RWPE1 (cell line): ENCODE measurements at regions not wholly inside any gene's neighbourhood (a gene's known extent, or its start where the extent isn't known, plus 50 kb on each side); places are given as distances from the start of the nearest gene placed in this dataset.
"Not testable (repeated sequence)": the region's sequence is repeated elsewhere in the genome, so short reads cannot be mapped to it uniquely, and the experiment has no call there.

Experiments used
- CTCF ChIA-PET: fragments of 350-600 bp; sonication (Branson Sonifier 250); formaldehyde crosslinking; extraction: SDS; loops from one replicate; lab custom pipeline; 2021; lab: Yijun Ruan, JAX
- POLR2A ChIA-PET: fragments of 400-600 bp; formaldehyde crosslinking; extraction: SDS; loops from one replicate; lab custom pipeline; 2020; ENCODE audit warnings: antibody characterized with exemption; ENCODE audit not compliant: low non-redundant PET; lab: Yijun Ruan, JAX
- DNase-seq: peaks from one replicate; pipeline ENCODE4 v3.0.0; 2012; ENCODE audit warnings: low spot score
- H3K27ac ChIP-seq: fragments of 450-650 bp; 2 replicates; pipeline ENCODE4 v1.5.1; 2017
- TF ChIP-seq, protein P1 (sequence below): fragments of 450-650 bp; conservative IDR thresholded peaks from 2 replicates; pipeline ENCODE4 v1.5.1; 2017; ENCODE audit warnings: low read depth, mild to moderate bottlenecking

DNA sequence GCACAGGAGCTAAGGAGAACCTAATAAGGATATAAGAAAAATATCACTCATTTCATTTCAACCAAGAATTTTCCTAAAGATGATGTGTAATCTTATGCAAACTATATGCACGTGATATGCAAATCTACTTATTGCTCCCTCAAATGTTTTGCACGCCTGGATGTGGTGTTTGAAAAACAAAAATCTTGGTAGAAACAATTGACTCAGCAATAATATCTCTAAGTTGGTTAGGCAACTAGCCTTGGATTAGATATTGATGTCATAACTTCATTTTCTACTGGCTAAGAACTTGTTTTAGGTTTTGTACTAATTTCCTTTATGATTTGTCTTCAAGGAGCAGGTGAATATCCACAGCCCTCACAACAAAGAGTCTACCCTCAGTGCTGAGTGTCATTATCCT, 164.6 kb downstream of the TM2D1 start:
- POLR2A ChIA-PET: no interaction called here
- CTCF ChIA-PET: no interaction called here
- no peak for DNase-seq
- no peak overlapping the region for H3K27ac ChIP-seq
- TF ChIP-seq, protein P1, sequence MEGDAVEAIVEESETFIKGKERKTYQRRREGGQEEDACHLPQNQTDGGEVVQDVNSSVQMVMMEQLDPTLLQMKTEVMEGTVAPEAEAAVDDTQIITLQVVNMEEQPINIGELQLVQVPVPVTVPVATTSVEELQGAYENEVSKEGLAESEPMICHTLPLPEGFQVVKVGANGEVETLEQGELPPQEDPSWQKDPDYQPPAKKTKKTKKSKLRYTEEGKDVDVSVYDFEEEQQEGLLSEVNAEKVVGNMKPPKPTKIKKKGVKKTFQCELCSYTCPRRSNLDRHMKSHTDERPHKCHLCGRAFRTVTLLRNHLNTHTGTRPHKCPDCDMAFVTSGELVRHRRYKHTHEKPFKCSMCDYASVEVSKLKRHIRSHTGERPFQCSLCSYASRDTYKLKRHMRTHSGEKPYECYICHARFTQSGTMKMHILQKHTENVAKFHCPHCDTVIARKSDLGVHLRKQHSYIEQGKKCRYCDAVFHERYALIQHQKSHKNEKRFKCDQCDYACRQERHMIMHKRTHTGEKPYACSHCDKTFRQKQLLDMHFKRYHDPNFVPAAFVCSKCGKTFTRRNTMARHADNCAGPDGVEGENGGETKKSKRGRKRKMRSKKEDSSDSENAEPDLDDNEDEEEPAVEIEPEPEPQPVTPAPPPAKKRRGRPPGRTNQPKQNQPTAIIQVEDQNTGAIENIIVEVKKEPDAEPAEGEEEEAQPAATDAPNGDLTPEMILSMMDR: no peak

DNA sequence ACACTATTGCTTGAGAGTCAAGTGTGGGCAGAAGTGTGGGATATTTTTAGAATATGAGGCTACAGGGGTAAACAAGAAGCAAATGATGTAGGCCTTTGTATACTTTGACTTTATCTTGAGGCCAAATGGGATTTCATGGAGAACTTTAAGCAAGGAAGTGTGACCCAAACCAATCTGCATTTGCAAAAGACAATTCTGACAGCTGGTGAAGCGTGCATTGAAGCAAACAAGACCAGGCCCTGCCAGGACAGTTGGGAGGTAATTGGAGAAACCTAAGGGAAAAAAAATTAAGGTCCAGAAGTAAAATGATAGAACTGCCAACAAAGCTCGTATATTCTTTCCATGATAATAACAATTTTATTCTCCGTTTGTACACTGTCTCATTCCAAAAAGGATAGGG, 168.3 kb downstream of the TM2D1 start:
- TF ChIP-seq, protein P1: no peak
- ChIA-PET POLR2A (no interaction called here), CTCF (no interaction called here)
- no peak for DNase-seq
- no peak overlapping the region for H3K27ac ChIP-seq

DNA sequence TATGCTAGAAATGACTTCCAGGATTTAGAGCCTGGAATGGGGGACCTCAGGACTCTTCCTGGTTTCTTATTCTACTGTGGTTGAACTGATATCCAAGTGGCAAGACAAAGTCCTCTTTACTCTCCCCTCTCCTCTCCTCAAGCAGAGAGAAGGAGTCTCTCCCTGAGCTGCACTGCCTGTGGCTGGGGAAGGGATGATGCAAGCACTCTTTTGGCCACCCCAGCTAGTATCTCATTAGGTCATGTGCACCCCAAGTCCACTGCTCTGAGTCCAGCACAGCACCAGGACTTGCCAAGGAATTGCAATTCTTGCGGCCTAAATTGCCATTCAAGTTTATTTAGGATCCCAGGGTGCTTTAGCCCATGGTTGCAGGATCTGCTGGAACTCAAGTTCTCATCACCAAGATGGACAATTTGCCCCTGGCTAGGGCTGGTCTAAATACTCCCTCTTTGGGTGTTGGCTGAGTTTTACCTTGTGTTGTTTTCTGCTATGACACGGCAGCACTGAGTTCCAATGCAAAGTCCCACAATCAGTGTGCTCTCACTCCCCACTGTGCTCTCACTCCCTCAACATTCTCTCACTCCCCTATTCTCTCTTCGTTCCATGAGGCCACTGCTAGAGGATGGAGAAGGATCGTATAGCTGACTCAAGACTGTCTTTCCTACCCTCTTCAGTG, 172.2 kb downstream of the TM2D1 start:
- no peak overlapping the region for H3K27ac ChIP-seq
- CTCF ChIA-PET: no interaction called here
- no peak for DNase-seq
- POLR2A ChIA-PET: no interaction called here
- TF ChIP-seq, protein P1: no peak

DNA sequence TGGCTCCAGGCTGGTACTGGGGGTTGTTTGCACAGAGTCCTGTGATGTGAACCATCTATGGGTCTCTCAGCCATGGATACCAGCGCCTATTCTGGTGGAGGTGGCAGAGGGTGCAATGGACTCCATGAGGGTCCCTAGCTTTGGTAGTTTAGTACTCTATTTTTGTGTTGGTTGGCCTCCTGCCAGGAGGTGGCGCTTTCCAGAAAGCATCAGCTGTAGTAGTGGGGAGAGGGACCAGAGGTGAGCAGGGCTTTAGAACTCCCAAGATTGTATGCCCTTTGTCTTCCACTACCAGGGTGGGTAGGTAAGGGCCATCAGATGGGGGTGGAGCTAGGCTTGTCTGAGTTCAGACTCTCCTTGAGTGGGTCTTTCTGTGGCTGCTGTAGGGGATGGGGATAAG, 177.6 kb downstream of the TM2D1 start:
- CTCF ChIA-PET: interaction anchor here (0.6 kb wide), 2 partner anchors 83 to 564 kb away, joined by 3 read pairs; no protein-coding TSS in a partner anchor
- DNase-seq, H3K27ac ChIP-seq, POLR2A ChIA-PET: not testable (repeated sequence)

DNA sequence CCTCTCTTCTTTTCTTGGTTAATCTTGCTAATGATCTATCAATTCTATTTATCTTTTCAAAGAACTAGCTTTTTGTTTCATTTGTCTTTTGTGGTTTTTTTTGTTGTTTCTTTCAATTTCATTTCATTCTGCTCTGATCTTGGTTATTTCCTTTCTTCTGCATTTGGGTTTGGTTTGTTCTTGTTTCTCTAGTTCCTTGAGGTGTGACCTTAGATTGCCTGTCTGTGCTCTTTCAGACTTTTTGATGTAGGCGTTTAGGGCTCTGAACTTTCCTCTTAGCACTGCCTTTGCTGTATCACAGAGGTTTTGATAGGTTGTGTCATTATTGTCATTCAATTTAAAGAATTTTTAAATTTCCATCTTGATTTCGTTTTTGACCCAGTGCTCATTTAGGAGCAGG, 180.1 kb downstream of the TM2D1 start:
- CTCF ChIA-PET, POLR2A ChIA-PET: not testable (repeated sequence)

DNA sequence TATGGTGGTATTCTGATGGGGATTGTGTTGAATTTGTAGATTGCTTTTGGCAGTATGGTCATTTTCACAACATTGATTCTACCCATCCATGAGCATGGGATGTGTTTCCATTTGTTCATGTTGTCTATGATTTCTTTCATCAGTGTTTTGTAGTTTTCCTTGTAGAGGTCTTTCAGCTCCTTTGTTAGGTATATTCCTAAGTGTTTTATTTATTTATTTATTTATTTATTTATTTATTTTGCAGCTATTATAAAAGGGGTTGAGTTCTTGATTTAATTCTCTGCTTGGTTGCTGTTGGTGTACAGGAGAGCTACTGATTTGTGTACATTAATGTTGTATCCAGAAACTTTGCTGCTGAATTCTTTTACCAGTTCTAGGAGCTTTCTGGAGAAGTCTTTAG, 181.4 kb downstream of the TM2D1 start:
- DNase-seq, CTCF ChIA-PET, H3K27ac ChIP-seq, POLR2A ChIA-PET: not testable (repeated sequence)

More for the DNA sequence above, 180.1 kb downstream of the TM2D1 start:
- not testable (repeated sequence) for DNase-seq, H3K27ac ChIP-seq

DNA sequence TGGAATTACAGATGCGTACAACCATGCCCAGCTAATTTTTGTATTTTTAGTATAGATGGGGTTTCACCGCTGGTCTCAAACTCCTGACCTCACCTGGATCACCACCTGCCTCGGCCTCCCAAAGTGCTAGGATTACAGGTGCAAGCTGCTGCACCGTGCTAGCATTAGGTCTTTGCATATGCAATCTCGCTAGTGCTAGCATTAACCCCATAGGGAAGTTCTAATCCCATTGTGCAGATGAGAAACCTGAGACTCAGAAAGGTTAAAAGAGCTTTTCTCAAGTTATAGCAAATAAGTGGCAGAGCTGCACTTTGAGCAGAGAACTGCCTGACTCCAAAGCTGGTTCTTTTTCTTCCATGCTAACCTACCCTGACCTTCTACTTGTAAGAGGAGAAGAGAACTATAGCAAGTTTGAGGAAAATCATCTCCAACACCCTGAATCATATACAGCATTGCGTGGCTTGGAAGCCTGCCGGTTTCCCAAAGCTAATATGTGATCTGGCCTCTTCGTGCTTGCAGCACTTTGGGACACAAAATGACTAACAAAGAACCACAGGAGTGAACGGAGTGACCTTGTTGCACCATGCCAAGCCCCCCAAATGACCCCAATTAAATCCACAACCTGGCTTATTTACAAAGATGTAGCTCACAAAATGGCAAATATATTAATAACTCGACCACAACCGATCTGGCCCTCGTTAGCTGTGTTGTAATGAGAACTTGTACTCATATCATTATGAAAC, 185.1 kb downstream of the TM2D1 start:
- CTCF ChIA-PET: interaction anchor here (0.7 kb wide), 1 partner anchor 270 kb away, joined by 7 read pairs; no protein-coding TSS in a partner anchor
- POLR2A ChIA-PET: no interaction called here
- DNase-seq: no peak
- TF ChIP-seq, protein P1: no peak
- H3K27ac ChIP-seq: no peak overlapping the region

DNA sequence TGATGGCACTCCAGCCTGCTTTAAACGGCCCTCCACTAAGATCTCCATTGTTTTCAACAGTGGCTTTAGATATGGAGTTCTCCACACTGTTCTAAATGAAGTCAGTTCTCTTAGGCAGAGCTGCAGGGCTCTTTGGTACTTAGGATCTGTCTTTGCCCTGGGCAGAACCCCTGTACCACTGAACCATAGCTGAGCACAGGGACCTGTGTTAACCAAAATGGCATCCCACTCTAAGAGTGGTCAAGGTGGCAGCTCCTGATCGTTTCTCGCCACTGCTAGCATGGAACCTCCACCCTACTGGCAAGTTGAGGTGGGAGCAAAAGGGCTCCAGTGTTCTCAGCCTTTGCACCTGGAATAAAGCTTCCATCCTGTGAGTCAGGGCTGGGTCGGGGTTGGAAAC, 186.7 kb downstream of the TM2D1 start:
- DNase-seq: no peak
- H3K27ac ChIP-seq: no peak overlapping the region
- TF ChIP-seq, protein P1: no peak
- POLR2A ChIA-PET: no interaction called here
- CTCF ChIA-PET: interaction anchor here (0.7 kb wide), 1 partner anchor 84 kb away, joined by 3 read pairs; no protein-coding TSS in a partner anchor
